Lower lobe of right lung (tissue), 2 donors: ENCODE measurements at regions not wholly inside any gene's neighbourhood (a gene's known extent, or its start where the extent isn't known, plus 50 kb on each side); places are given as distances from the start of the nearest gene placed in this dataset.

Experiments
- ATAC-seq, 2 donors: fragments of 200-7000 bp; cut with Tn5 transposase; one replicate each; pipeline ENCODE4 v1.9.1; 2020 to 2022; ENCODE audit warnings: mild to moderate bottlenecking in 2 of 2, moderate library complexity in 2 of 2
- DNase-seq: peaks from one replicate; pipeline ENCODE4 v3.0.0-alpha.2; 2020
- H3K27ac ChIP-seq: fragments of 200-600 bp; one replicate; pipeline ENCODE4 v1.8.0; 2022
- H3K27me3 ChIP-seq: fragments of 200-600 bp; one replicate; pipeline ENCODE4 v1.8.0; 2022; ENCODE audit warnings: low read depth
- H3K36me3 ChIP-seq: fragments of 200-600 bp; one replicate; pipeline ENCODE4 v1.8.0; 2022; ENCODE audit warnings: mild to moderate bottlenecking
- H3K4me1 ChIP-seq: fragments of 200-600 bp; one replicate; pipeline ENCODE4 v1.8.0; 2022
- H3K4me3 ChIP-seq: fragments of 200-600 bp; one replicate; pipeline ENCODE4 v1.8.0; 2022; ENCODE audit warnings: mild to moderate bottlenecking
- H3K9me3 ChIP-seq: fragments of 200-600 bp; one replicate; pipeline ENCODE4 v1.8.0; 2022
- intact Hi-C: fragments of 100-400 bp; cut with DNase I; formaldehyde crosslinking; loops from one replicate; pipeline ENCODE4 v1.11.0; 2022
- TF ChIP-seq, protein P1 (sequence below): fragments of 200-600 bp; IDR thresholded peaks from one replicate; pipeline ENCODE4 v1.8.0; 2022; ENCODE audit warnings: antibody characterized with exemption, mild to moderate bottlenecking
- donor health status: DM: no; HTN: yes; CAD: no; lungs with severe emphysema.

DNA sequence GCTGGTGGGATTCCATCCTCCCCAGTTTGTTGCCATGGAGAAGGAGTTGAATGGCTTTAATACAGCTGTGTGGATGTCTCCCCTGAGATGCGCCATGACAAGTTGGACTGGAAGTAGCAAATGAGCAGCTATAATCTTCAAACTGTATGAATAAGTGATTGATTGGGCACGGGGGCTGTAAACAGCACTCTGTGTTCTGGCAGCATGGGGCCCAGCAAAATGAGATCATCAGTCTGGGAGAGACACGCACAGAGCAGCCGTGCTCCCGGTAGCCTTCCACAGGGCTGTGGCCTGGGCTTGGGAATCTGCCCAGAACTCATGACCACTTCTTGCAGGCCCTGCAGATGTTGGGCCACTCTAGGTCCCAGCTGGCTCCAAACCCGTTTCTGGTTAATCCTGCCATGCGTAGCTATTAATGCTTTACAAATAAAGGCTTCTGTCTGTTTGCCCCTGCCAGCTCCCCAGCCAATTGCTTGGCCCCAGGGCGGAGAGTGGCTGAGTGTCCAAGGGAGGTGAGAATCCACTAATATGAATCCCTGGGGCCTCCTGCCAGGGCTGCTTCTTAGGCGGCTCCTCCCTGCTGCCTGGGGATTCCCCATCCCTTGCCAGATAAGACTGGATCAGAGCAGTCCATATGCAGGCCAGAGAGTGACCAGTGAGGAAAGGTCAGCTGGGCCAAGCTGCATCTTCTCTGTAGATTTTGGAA lies 642.9 kb downstream of the AJAP1 start:
- Histone ChIP-seq H3K4me3 (no peak overlapping the region), H3K27ac (no peak overlapping the region), H3K4me1 (no peaks in the 10 kb centered on the region), H3K9me3 (no peaks in the 10 kb centered on the region), H3K27me3 (peaks cover 5% of the 10 kb centered on the region), H3K36me3 (no peaks in the 10 kb centered on the region)
- intact Hi-C loops, result no loop called here
- TF ChIP-seq, protein P1, sequence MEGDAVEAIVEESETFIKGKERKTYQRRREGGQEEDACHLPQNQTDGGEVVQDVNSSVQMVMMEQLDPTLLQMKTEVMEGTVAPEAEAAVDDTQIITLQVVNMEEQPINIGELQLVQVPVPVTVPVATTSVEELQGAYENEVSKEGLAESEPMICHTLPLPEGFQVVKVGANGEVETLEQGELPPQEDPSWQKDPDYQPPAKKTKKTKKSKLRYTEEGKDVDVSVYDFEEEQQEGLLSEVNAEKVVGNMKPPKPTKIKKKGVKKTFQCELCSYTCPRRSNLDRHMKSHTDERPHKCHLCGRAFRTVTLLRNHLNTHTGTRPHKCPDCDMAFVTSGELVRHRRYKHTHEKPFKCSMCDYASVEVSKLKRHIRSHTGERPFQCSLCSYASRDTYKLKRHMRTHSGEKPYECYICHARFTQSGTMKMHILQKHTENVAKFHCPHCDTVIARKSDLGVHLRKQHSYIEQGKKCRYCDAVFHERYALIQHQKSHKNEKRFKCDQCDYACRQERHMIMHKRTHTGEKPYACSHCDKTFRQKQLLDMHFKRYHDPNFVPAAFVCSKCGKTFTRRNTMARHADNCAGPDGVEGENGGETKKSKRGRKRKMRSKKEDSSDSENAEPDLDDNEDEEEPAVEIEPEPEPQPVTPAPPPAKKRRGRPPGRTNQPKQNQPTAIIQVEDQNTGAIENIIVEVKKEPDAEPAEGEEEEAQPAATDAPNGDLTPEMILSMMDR, result no peak
- ATAC-seq (peak in 1 of 2 donors; percentile 63), DNase-seq (no peak)

DNA sequence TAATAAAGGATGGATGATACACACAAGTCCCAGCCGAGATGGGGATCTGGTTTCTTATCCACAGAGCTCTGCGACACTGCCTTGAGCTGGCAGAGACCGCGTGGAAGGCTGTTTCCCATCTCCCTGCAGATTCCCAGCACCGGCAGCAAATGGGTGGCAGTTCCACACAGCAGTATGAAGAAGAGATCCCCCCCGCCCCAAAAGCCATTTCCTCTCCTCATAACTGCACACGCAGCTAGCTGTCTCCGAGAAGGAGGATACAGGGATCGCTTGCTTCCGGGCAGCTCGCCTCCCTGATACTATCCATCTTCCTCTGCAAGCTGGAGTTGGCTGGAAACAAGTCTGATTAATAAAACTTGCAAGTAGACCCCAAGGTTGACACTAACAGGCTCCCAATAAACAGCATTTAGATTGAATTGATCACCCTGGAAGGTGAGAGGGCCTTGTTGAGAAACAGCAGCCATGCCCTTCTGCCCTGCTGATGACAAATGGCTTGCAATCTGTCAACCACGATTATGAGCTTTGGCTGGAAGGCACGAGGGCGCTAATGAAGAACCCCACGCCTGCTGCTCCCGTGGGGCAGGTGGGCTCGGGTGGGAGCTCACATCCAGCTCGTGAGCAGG lies 642.3 kb downstream of the AJAP1 start:
- TF ChIP-seq, protein P1, result no peak
- Histone ChIP-seq H3K27me3 (peaks cover 5% of the 10 kb centered on the region), H3K4me1 (no peaks in the 10 kb centered on the region), H3K4me3 (no peak overlapping the region), H3K27ac (no peak overlapping the region), H3K36me3 (no peaks in the 10 kb centered on the region), H3K9me3 (no peaks in the 10 kb centered on the region)
- no peak for ATAC-seq
- intact Hi-C loops, result no loop called here
- DNase-seq, result no peak

DNA sequence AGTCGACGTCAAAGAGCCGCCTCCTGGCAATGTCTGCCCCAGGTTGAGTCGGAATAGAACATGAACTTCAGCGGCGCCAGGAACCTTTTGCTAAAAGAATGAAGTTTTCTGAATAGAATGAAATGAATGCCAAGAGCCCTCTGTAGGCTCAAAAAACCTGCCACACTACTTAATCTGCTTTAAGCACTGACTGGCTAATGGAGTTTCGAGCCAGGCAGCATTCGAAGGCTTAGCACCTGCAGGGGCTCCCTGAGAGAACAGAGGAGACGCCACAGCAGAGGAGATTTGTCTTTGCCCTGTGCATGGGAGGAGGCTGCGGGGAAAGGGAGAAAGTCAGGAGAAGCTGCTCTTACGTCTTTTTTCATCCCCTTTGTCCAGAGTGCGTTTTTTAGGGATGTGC lies 641.7 kb downstream of the AJAP1 start:
- H3K36me3 ChIP-seq, result no peaks in the 10 kb centered on the region
- H3K27me3 ChIP-seq, result peaks cover 5% of the 10 kb centered on the region
- H3K27ac ChIP-seq, result no peak overlapping the region
- ATAC-seq (no peak), DNase-seq (no peak)
- intact Hi-C loops, result no loop called here
- H3K4me1 ChIP-seq, result no peaks in the 10 kb centered on the region
- no peaks in the 10 kb centered on the region for H3K9me3 ChIP-seq
- TF ChIP-seq, protein P1, result no peak
- H3K4me3 ChIP-seq, result no peak overlapping the region

DNA sequence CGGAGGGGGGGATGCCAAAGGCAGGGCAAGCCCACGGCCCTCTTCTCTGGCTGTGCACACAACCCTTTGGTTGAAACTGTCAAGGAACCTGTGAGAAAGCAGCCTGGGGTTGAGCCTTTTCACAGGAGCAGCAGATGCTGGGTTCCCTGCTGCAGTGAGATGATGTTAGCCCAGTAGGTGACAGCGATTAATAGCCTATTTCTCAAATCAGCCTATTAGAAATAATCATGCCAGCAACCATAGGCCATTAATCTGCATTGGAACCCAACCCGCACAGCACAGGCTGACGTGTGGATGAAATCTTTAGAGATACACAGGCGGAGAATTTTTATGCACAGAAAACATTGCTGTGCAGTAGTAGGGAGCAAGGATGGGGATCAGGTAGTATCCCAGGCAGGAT lies 637.5 kb downstream of the AJAP1 start:
- intact Hi-C loops, result no loop called here
- H3K4me3 ChIP-seq, result no peak overlapping the region
- no peaks in the 10 kb centered on the region for H3K4me1 ChIP-seq
- ATAC-seq (no peak), DNase-seq (no peak)
- no peaks in the 10 kb centered on the region for H3K36me3 ChIP-seq
- no peaks in the 10 kb centered on the region for H3K9me3 ChIP-seq
- H3K27me3 ChIP-seq, result peaks cover 5% of the 10 kb centered on the region
- no peak overlapping the region for H3K27ac ChIP-seq
- TF ChIP-seq, protein P1, result no peak

DNA sequence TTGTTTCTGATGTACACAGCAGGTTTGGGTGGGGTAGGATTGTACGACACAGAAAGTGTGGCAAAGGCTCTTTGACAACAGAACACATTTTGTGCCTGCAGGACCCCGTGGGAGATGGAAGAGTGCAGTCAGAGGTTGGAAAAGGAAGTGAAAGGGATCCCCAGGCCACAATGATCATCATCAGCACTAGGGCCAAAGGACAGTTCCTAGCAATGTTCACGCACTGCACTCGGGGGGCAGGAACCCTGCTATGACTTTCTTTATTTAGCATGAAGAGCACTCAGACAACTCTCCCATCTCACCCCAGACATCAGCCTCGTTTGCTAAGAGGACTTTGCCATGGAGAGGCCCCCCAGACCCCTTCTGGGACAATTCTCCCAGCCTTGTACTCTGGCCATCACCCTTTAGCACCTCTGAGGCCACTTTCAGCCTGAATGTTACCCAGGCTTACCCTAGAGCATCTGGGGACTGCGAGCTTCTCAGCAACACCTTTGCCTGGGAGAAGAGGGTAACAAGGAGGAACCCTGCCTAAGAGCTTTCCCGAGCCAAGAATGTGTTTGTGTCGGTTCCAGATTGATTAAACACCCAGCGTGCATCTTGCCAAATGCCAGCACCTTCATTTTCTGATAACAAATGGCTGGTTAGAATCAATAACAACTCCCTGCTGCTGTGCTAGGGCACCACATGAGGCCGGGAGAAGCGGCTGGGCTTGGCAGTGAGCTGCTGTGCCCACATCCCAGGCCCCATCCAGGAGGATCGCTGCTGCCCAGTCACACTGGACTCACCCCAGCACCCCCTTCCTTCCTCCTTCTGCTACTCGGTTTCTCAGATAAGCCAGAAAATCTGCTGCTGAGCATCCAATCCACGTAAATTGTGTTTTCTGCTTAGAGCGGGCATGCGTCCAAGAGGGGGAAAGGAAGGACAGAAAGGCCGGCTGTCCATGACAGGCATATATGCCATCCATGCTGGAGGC lies 633.1 kb downstream of the AJAP1 start:
- TF ChIP-seq, protein P1, result no peak
- ATAC-seq (no peak), DNase-seq (no peak)
- no peaks in the 10 kb centered on the region for H3K4me1 ChIP-seq
- H3K27ac ChIP-seq, result no peak overlapping the region
- H3K36me3 ChIP-seq, result no peaks in the 10 kb centered on the region
- H3K9me3 ChIP-seq, result no peaks in the 10 kb centered on the region
- no peak overlapping the region for H3K4me3 ChIP-seq
- no peaks in the 10 kb centered on the region for H3K27me3 ChIP-seq
- intact Hi-C loops, result no loop called here
